GM18519 (cell line): ENCODE measurements at regions not wholly inside any gene's neighbourhood (a gene's known extent, or its start where the extent isn't known, plus 50 kb on each side); places are given as distances from the start of the nearest gene placed in this dataset.
A peak's percentile ranks its signal among the peaks of the same experiment; 100 is the strongest.

Source experiments
- ATAC-seq: cut with Tn5 transposase; IDR thresholded peaks from one replicate; pipeline ENCODE4 v1.9.1; 2021; ENCODE audit warnings: mild to moderate bottlenecking, moderate library complexity; ENCODE audit not compliant: unreplicated experiment, low FRiP score

- ATAC-seq, result no peak
These were observed 121.7 kb downstream of the ZNF664 start for GRCh38 chr12:124094733-124095132.

GRCh38 chr12:124096109-124096508, 123.1 kb downstream of the ZNF664 start:
- no peak for ATAC-seq

- no peak for ATAC-seq
These were observed 123.9 kb downstream of the ZNF664 start for GRCh38 chr12:124096869-124097434.

GRCh38 chr12:124097701-124098100, 124.7 kb downstream of the ZNF664 start:
- no peak for ATAC-seq

GRCh38 chr12:124098101-124098757, 125.2 kb downstream of the ZNF664 start:
- no peak for ATAC-seq

- no peak for ATAC-seq
These were observed 125.9 kb downstream of the ZNF664 start for GRCh38 chr12:124098887-124099286.

GRCh38 chr12:124099661-124100060, 126.6 kb downstream of the ZNF664 start:
- no peak for ATAC-seq

- ATAC-seq, result no peak
These were observed 127.7 kb downstream of the ZNF664 start for GRCh38 chr12:124100572-124101178.

GRCh38 chr12:124105546-124105945, 132.5 kb downstream of the ZNF664 start:
- ATAC-seq, result no peak

GRCh38 chr12:124107351-124107750, 134.3 kb downstream of the ZNF664 start:
- no peak for ATAC-seq

GRCh38 chr12:124109760-124110159, 136.7 kb downstream of the ZNF664 start:
- no peak for ATAC-seq

GRCh38 chr12:124110372-124110883, 137.4 kb downstream of the ZNF664 start:
- ATAC-seq, result no peak

GRCh38 chr12:124111006-124111405, 138.0 kb downstream of the ZNF664 start:
- no peak for ATAC-seq

GRCh38 chr12:124114316-124114715, 141.3 kb downstream of the ZNF664 start:
- no peak for ATAC-seq

GRCh38 chr12:124115496-124115895, 142.5 kb downstream of the ZNF664 start:
- no peak for ATAC-seq

- no peak for ATAC-seq
These were observed 143.1 kb downstream of the ZNF664 start for GRCh38 chr12:124115976-124116690.

GRCh38 chr12:124120739-124121138, 147.7 kb downstream of the ZNF664 start:
- ATAC-seq, result no peak

- ATAC-seq, result no peak
These were observed 149.7 kb downstream of the ZNF664 start for GRCh38 chr12:124122722-124123121.

GRCh38 chr12:124123296-124124000, 150.4 kb downstream of the ZNF664 start:
- ATAC-seq, result no peak

GRCh38 chr12:124125203-124125871, 152.3 kb downstream of the ZNF664 start:
- peak; percentile 71 for ATAC-seq
